ENCODE measurements at regions not wholly inside any gene's neighbourhood (a gene's known extent, or its start where the extent isn't known, plus 50 kb on each side); places are given as distances from the start of the nearest gene placed in this dataset.
"Not testable (repeated sequence)": the region's sequence is repeated elsewhere in the genome, so short reads cannot be mapped to it uniquely, and the experiment has no call there.

GRCh38 chr7:69186974-69187373, 411.3 kb upstream of the AUTS2 start:
- no peak for DNase-seq

DNA sequence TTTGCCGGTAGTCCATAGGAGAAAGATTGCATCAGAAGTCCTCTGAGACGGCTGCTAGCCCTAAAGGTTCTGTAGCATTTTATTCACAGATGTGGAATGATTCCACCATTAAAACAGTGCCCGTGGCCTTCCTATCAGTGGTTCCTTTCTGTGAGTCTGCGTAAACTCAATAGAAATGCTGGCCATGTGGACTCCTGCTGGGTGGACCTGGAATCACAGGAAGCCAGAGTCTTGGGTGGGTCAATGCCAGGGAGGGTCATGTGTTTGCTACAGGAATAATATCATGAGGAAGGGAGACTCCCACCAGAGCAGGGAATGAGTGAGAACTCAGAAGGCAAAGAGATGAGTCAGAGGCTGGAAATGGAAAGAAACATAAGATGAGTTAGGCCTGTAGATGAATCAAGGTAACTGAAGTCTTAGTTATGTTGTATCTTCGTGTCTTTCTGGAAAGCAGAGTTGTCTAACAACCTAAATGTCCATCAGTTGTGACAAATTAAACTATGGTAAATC, 410.4 kb upstream of the AUTS2 start:
- no peak for DNase-seq

DNA sequence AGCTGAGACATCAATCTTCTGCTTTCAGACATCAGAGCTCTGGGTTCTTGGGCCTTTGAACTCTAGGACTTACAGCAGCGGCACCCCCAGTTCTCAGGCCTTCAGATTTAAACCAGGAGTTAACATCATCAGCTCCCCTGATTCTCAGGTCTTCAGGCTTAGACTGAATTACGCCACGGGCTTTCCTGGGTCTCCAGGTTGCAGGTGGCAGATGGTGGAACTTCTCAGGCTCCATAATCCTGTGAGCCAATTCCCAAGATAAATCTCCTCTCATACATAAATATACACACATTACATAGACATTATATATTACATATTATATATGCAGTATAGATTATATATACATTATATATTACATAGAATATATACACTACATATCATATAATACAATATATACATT, 408.9 kb upstream of the AUTS2 start:
- DNase-seq, result no peak

- DNase-seq, result no peak
These were observed 408.2 kb upstream of the AUTS2 start for GRCh38 chr7:69190025-69190424.

- DNase-seq, result no peak
These were observed 407.5 kb upstream of the AUTS2 start for GRCh38 chr7:69190763-69191162.

DNA sequence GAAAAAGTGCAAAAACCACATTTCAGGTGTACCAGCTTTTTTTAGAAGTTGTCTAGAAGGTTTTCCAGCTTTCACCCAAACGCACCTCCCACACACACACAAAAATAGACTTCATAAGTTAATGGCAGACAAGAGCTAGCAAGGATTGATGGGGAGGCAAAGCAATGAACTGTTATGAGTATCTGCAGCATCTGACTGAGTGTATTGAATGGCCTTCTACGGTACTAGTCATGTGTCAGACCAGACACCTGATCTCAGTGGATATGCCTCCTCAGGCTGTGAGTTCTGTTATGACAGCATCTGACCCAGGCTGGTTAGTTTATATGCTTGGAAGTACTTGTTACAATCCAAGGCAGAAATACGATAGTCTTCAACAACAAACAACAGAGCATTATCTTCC, 406.1 kb upstream of the AUTS2 start:
- DNase-seq, result no peak

DNA sequence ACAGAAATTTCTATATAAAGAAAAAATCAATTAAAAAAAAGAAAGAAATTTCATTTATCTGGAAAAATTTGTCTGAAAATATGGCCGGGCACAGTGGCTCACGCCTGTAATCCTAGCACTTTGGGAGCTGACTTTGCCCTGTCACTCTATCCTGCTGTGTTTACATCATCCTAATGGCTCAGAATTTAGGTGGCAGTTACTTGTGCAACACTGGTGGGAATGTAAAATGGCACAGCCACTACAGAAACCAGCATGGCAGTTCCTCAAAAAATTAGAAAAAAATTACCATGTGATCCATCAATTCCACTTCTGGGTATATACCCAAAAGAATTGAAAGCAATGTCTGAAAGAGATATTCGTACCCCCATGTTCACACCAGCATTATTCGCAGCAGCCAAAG, 405.2 kb upstream of the AUTS2 start:
- no peak for DNase-seq

GRCh38 chr7:69196593-69196992, 401.7 kb upstream of the AUTS2 start:
- DNase-seq, result no peak

DNA sequence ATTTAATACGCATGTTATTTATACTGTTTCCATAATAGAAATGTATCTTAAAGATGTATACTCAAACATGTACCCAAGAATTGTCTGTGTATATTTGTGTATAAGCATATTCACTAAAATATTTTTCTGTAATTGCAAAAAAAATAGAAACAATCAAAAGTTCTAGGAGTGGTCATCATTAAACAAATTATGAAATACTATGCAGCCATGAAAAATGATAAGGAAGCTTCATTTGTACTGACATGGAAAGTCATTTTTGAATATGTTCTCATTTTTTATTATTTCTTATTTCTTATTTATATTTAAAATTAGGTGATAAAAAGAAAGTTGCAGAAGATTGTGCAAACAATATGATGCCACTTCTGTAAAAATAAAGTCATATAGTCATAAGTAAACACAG, 400.0 kb upstream of the AUTS2 start:
- DNase-seq, result no peak

GRCh38 chr7:69199041-69199440, 399.2 kb upstream of the AUTS2 start:
- DNase-seq, result peak in 1 of 5 experiments; percentile 14

DNA sequence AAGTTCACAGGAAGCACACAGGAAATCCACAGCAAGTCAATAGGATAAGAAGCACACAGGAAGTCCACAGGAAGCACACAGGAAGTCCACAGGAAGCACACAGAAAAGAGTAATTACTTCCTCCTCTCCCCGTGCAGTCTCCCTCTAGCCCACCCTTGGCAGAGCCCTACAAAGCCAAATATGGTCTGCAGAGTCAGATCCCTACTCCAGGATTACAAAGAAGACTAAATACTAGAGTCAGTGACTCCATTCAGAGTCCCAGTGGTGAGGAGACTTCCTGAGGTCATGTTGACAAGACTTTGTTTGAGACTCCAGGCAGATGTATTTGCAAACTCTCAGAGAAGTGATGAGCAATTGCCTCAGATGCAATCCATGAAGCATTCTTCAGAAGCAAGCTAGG, 398.6 kb upstream of the AUTS2 start:
- DNase-seq, result no peak

DNA sequence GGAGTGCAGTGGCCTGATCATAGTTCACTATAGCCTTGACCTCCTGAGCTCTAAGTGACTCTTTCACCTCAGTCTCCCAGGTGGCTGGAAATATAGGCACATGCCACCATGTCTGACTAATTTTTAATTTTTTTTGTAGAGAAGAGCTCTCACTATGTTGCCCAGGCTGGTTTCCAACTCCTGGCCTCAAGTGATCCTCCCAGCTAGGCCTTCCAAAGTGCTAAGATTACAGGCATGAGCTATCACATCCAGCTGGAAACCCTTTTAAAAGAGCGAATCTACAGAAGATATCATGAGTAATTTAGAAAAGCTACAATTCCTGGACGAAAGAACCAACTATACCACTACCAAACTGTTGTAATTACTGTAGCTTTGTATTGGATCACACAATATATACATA, 394.4 kb upstream of the AUTS2 start:
- no peak for DNase-seq

GRCh38 chr7:69204943-69205342, 393.3 kb upstream of the AUTS2 start:
- no peak for DNase-seq

GRCh38 chr7:69205581-69205980, 392.7 kb upstream of the AUTS2 start:
- no peak for DNase-seq

- DNase-seq, result no peak
These were observed 390.0 kb upstream of the AUTS2 start for GRCh38 chr7:69208276-69208675.

DNA sequence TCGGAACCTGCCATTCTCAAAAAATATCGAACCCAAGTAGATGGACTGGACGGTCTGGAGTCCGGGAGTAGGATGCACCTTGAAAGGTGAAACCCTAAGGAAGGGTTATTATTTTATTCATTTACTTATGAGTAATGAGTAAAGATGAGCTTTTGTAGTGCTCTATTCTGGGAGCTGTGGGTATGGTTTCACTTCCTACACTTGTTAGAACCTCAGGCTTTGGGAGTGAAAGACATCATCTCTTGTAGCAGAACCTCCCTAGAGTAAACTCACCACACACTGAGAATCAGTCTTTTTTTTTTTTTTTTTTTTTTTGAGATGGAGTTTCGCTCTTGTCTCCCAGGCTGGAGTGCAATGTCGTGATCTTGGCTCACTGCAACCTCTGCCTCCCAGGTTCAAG, 389.4 kb upstream of the AUTS2 start:
- no peak for DNase-seq

DNA sequence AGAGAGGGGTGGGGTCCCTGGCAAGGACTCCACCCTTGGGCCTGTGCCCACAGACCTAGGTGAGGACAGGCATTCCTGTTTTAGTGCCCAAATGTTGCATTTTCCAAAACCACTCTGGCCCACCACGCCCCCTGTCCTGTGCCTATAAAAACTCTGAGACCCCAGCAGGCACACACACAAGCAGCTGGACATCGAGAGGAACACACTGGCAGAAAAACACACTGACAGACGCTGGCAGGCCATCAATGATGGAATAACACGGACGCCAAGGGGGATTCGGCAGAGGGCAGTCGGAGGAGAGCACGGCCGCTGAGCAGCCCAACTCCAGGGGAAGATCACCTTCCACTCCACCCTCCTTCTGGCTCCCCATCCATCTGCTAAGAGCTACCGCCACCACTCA, 386.9 kb upstream of the AUTS2 start:
- DNase-seq, result no peak

- DNase-seq, result no peak
These were observed 386.5 kb upstream of the AUTS2 start for GRCh38 chr7:69211739-69212138.

GRCh38 chr7:69213878-69214277, 384.4 kb upstream of the AUTS2 start:
- no peak for DNase-seq

DNA sequence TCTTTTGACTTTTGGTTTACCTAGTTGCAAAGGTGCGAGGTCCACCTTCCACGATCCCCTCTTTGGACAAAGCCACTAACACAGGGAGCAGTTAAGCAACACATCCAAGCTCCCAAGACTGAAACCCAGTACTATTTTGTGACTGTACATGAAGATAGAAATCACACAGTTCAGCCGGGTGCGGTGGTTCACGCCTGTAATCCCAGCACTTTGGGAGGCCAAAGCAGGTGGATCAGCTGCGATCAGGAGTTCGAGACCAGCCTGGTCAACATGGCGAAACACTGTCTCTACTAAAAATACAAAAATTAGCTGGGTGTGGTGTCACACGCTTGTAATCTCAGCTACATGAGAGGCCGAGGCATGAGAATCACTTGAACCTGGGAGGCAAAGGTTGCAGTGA, 382.8 kb upstream of the AUTS2 start:
- not testable (repeated sequence) for DNase-seq

DNA sequence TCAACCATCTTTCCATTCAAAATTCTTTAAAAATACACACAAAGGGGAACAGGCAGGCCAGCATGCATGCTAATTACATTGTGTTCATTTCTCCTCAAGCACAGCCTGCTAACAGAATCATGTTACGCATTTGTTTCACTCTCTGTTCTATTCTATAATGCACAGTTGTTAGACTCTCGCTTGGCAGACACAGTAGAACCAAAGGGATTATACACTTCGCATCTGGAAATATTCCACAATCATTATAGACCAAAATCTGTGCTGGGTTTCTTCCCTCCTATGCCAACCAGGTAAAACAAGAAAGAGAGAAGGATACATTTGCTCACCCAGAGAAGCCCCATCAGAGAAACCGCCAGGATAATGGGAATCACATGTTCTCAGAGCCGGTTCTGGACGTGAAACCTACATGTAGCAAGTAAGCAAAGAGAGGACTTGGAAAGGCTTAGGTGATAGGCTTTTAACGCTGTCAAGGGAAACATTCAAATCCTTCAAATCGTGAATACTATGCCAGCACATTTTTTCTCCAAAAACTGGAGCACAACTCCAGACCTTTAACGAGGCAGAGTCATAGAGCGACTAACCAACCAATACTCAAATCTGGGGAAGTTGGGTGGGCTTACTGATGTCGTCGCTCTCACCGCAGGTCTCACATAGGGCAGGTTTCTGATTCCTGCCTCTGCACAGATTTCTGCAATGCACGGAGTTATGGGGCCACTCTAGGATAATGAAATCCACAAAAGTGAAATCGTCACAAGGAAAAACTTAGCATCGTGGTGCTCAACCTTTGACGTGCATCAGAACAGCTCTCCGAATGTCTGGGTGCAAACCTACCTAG, 380.5 kb upstream of the AUTS2 start:
- no peak for DNase-seq

- no peak for DNase-seq
These were observed 379.7 kb upstream of the AUTS2 start for GRCh38 chr7:69218576-69218975.

- DNase-seq, result no peak
These were observed 378.9 kb upstream of the AUTS2 start for GRCh38 chr7:69219381-69219780.

GRCh38 chr7:69225259-69225943, 372.9 kb upstream of the AUTS2 start:
- DNase-seq, result no peak
